ENCODE measurements at regions not wholly inside any gene's neighbourhood (a gene's known extent, or its start where the extent isn't known, plus 50 kb on each side); places are given as distances from the start of the nearest gene placed in this dataset.

DNA sequence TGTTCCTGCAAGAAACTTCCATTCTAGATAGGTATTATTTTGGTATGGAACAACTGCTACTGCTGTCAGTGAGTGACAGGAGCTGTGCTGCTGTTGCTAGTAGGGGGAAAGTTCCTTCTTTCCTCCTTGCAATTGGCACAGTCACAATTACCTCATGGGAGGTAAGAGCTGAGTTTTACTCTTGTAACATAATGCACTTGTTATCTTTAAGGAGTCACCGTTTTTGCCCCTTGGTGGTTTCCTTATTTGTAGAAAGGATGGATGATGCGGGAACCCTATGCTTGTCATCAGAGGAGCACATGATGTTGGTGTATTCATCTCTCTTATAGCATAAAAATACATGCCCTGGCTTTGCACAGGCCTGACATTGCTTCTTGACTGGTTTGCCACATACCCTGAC is 234.7 kb upstream of the NPY start:
- TF ChIP-seq, protein P1, sequence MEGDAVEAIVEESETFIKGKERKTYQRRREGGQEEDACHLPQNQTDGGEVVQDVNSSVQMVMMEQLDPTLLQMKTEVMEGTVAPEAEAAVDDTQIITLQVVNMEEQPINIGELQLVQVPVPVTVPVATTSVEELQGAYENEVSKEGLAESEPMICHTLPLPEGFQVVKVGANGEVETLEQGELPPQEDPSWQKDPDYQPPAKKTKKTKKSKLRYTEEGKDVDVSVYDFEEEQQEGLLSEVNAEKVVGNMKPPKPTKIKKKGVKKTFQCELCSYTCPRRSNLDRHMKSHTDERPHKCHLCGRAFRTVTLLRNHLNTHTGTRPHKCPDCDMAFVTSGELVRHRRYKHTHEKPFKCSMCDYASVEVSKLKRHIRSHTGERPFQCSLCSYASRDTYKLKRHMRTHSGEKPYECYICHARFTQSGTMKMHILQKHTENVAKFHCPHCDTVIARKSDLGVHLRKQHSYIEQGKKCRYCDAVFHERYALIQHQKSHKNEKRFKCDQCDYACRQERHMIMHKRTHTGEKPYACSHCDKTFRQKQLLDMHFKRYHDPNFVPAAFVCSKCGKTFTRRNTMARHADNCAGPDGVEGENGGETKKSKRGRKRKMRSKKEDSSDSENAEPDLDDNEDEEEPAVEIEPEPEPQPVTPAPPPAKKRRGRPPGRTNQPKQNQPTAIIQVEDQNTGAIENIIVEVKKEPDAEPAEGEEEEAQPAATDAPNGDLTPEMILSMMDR (conservative IDR thresholded peaks at IDR 0.05; ENCODE audit: low read depth, low read length), result no peak
- TF ChIP-seq POLR2A (IDR thresholded peaks at IDR 0.05; ENCODE audit: low read depth, low read length) (no peak), RAD21 (IDR thresholded peaks at IDR 0.05; ENCODE audit: low read length) (no peak), RCOR1 (IDR thresholded peaks at IDR 0.05; ENCODE audit: insufficient replicate concordance, low read length) (no peak), SMC3 (IDR thresholded peaks at IDR 0.05; ENCODE audit: low read depth, low read length) (no peak), MAFK (IDR thresholded peaks at IDR 0.05; ENCODE audit: low read depth, low read length) (no peak), USF2 (IDR thresholded peaks at IDR 0.05; ENCODE audit: low read depth, low read length) (no peak), FOS (IDR thresholded peaks at IDR 0.05; ENCODE audit: low read depth, low read length) (no peak), ELK1 (IDR thresholded peaks at IDR 0.05; ENCODE audit: borderline replicate concordance, low read depth, low read length) (no peak), MXI1 (IDR thresholded peaks at IDR 0.05; ENCODE audit: borderline replicate concordance, low read depth, low read length) (no peak), NFE2L2 (IDR thresholded peaks at IDR 0.05; ENCODE audit: low read depth, low read length) (no peak), MAZ (IDR thresholded peaks at IDR 0.05; ENCODE audit: borderline replicate concordance, low read depth, low read length) (no peak), RFX5 (IDR thresholded peaks at IDR 0.05; ENCODE audit: low read depth, low read length) (no peak)

Data from IMR-90 (cell line).